ENCODE measurements at regions not wholly inside any gene's neighbourhood (a gene's known extent, or its start where the extent isn't known, plus 50 kb on each side); places are given as distances from the start of the nearest gene placed in this dataset.
"Not testable (repeated sequence)": the region's sequence is repeated elsewhere in the genome, so short reads cannot be mapped to it uniquely, and the experiment has no call there.

DNA sequence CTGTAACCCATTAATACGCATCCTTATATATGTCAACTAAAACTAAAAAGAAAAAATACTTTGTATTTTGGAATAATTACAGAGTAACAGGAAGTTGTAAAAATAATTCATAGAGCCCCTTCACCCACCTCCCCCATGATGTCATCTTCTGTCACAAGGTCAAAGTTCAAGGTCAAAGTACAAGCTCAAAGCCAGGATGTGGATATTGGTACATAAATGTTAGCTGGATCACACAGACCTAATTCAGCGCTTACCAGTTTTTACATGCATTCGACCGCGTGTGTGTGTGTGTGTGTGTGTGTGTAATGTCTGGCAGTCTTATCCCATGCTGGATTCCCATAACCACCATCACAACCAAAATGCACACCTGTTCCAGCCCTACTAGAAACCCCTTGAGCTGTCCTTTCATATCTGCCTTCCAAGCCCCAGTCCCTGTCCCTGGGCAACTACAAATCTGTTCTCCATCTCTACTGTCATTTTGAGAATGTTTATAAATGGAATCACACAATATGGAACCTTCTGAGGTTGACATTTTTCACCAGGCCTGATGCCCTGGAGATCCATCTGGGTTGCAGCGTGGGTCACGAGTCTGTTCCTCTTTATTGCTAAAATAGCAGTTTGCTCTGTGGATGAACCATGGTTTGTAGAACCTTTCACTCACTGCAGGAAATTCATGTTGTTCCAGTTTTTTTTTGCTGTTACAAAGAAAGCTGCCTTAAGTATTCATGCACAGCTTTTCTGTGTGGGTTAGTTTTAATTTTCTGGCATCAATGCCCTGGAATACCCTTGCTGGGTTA lies 153.6 kb upstream of the PITRM1 start:
- no peak for DNase-seq

DNA sequence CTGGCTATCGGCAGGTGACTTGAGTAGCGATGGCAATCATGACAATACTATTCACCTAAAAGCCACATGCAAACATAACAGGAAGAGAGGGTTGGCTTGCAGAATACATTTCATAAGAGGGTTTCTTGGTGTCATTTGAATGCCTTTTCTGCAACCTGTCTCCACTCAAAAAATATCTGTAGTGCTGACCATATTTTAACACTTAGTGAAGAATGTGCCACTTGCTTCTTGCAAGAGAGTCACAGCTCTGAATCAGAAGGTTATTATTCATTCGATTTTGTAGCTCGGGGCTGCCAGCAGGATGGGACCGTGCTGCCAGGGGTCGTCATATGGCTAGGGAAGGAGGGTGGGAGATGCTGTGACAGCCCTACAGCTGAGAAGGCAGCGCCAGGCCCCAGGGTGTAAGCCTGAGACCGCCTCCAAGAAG lies 152.0 kb upstream of the PITRM1 start:
- no peak for DNase-seq

DNA sequence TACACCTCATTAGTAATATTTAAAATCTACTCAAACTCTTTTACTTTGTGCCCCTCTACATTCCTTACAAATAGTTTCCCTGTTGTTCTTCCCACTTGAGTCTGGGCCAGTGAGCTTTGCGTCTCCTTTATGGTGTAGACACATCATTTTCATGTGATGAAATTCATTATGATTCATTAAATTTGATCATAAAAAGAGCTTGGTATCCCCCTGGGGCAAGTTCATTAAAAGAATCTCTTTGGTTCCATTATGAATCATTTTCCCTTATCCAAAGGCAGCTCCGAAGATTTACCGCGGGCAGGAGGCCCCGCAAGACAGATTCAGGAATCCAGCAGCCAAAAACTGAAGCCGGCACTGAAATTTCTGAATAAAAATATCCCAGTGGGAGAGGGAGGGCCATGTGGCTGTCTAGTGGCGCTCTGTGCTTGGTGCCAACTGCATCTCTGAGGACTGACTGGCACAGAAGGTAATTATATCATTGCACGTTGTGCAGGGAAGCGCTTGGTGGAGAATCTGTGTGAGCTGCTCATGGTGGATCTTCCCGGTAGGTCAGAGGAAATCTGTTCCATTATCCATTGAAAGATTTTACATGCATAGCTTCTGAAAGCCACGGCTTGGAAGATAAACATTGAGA lies 151.4 kb upstream of the PITRM1 start:
- DNase-seq, result no peak

DNA sequence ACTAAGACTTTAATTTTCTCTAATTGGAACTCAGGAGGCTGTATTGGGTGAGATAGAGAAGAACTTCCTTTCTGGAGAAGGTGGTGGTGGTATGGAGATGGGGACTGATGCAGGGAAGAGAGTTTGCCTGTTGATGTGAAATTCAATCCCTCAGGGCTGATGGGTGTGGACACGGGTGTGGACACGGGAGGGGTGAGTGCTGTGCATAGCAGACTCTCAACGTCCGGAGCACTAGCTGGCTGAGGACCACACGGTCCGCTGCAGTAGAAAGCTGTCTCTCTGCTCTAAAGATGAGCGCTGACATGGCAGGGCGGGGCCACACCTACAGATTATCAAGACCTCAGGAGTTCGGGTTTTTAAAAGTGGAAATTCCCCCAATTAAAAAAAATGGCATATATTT lies 148.5 kb upstream of the PITRM1 start:
- no peak for DNase-seq

DNA sequence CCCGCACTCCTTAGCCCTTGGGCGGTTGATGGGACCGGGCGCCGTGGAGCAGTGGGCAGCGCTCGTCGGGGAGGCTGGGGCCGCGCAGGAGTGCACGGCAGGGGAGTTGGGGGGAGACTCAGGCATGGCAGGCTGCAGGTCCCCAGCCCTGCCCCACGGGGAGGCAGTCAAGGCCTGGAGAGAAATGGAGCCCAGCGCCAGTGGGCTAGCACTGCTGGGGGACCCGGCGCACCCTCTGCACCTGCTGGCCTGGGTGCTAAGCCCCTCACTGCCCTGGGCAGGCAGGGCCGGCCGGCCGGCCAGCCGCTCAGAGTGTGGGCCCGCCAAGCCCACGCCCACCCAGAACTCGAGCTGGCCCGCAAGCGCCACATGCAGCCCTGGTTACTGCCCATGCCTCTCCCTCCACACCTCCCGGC lies 147.2 kb upstream of the PITRM1 start:
- DNase-seq, result no peak

DNA sequence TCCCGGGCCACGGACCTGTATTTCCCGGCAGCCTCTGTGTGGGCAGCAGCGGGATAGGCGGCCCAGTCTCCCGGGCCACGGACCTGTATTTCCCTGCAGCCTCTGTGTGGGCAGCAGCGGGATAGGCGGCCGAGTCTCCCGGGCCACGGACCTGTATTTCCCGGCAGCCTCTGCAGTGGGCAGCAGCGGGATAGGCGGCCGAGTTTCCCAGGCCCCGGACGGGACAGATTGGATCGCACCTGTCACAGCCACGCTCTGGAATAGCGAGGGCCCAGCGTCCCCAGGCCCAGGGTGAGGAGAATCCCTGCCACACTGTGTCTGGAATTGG lies 145.9 kb upstream of the PITRM1 start:
- DNase-seq, result not testable (repeated sequence)

DNA sequence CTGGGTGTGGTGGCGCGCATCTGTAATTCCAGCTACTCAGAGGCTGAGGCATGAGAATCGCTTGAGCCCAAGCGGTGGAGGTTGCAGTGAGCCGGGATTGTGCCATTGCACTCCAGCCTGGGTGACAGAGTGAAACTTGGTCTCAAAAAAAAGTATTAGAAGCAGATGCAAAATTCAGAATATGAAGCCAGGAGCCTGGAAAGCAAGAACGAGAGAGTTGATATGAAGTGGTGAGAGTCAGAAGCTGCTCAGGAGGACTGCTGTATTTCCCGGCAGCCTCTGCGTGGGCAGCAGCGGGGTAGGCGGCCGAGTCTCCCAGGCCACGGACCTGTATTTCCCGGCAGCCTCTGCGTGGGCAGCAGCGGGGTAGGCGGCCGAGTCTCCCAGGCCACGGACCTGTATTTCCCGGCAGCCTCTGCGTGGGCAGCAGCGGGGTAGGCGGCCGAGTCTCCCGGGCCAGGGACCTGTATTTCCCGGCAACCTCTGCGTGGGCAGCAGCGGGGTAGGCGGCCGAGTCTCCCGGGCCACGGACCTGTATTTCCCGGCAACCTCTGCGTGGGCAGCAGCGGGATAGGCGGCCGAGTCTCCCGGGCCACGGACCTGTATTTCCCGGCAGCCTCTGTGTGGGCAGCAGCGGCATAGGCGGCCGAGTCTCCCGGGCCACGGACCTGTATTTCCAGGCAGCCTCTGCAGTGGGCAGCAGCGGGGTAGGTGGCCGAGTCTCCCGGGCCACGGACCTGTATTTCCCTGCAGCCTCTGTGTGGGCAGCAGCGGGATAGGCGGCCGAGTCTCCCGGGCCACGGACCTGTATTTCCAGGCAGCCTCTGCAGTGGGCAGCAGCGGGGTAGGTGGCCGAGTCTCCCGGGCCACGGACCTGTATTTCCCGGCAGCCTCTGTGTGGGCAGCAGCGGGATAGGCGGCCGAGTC lies 145.2 kb upstream of the PITRM1 start:
- DNase-seq, result not testable (repeated sequence)

DNA sequence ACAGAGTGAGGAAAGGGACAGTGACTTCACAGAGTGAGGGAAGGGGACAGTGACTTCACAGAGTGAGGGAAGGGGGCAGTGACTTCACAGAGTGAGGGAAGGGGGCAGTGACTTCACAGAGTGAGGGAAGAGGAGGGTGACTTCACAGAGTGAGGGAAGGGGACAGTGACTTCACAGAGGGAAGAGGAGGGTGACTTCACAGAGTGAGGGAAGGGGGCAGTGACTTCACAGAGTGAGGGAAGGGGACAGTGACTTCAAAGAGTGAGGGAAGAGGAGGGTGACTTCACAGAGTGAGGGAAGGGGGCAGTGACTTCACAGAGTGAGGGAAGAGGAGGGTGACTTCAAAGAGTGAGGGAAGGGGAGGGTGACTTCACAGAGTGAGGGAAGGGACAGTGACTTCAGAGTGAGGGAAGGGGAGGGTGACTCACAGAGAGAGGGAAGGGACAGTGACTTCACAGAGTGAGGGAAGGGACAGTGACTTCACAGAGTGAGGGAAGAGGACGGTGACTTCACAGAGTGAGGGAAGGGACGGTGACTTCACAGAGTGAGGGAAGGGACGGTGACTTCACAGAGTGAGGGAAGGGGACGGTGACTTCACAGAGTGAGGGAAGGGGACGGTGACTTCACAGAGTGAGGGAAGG lies 142.0 kb upstream of the PITRM1 start:
- not testable (repeated sequence) for DNase-seq

DNA sequence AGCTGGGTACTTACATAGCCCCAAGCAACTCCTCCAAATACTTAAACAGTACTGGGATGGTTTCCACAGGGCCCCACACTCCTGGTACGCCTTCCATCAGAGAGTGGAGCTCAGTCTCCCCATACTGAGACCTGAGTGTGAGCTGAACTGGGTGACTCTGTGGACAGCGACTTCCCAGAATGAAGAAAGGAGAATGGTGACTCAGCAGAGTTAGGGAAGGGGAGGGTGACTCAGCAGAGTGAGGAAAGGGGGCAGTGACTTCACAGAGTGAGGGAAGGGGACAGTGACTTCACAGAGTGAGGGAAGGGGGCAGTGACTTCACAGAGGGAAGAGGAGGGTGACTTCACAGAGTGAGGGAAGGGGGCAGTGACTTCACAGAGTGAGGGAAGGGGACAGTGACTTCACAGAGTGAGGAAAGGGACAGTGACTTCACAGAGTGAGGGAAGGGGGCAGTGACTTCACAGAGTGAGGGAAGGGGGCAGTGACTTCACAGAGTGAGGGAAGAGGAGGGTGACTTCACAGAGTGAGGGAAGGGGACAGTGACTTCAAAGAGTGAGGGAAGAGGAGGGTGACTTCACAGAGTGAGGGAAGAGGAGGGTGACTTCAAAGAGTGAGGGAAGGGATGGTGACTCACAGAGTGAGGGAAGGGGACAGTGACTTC lies 141.3 kb upstream of the PITRM1 start:
- DNase-seq, result not testable (repeated sequence)

DNA sequence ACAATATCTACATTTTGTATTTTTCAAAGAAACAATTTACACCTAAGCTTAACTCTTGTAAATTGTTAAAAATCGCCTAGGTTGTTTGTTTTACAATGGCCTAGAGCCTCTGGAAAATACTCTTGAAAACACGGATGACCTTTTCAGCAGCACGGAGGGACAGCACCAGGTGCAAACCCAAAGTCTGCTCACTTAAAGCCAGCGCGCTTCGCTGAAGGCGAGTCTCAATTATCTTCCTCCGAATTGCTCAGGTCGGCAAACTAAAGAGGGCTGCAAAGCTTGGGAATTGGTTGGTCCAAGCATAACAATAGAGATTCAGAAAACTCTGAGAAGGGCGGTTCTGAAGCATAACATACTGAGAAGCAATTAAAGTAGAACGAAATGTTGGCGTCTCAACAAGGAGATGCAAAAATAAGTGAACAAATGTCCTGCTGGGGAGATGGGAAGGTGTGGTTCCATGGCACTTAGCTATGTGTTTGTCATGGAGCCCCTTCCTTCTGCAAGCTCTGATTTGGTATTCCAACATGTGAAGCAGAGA lies 139.9 kb upstream of the PITRM1 start:
- DNase-seq, result no peak

DNA sequence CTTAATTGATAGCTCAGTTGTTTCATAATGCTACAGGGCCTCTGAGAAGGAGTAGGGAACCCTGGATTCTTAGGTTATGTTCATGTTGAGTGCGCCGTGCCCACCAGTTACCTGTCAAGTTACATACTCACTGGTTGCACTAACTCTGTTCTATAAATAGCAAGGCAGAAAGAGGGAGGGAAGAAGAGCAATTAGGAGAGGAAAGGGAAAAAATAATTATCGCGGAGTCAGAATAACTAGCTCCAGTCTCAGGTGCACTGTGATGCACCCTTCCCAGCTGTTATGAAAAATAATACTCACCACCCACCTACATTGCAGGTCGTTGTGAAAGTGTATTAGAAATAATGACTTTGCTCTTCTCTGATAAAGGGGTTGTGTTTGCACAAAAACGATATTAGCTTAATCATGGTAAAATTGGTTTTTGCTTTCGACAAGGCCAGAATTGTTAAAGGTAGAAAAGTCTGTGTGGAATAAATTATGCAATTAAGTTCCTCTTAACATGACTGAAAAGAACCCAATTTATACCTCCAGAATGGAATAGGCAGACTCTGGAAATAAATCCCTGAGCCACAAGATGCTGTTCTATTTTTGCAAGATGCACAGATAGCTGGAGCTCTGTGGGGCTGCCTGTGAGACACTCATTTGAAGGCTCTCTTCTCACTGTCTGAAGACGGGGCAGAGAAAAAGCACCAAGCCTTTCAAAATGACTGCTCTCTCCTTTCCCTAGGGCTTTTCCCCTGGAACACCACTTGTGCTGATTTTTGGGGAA lies 137.6 kb upstream of the PITRM1 start:
- no peak for DNase-seq

DNA sequence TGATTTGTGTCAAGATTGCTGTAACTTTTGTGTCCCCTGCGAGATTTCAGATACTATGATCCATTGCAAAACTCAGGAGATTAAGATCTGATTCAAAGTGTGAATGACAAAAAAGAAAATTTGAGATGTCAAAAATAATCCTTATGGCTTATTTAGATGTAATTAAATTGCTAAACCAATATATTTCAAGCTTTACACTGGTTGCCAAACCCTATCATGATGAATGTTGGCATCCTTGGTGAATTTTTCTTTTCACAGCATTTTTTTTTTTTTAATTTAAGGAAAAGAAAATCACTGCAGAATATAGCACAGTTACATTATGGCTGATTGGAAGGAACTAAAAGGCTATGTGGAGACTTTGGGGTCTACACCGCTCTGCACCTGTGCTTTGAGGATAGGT lies 133.5 kb upstream of the PITRM1 start:
- DNase-seq, result no peak

DNA sequence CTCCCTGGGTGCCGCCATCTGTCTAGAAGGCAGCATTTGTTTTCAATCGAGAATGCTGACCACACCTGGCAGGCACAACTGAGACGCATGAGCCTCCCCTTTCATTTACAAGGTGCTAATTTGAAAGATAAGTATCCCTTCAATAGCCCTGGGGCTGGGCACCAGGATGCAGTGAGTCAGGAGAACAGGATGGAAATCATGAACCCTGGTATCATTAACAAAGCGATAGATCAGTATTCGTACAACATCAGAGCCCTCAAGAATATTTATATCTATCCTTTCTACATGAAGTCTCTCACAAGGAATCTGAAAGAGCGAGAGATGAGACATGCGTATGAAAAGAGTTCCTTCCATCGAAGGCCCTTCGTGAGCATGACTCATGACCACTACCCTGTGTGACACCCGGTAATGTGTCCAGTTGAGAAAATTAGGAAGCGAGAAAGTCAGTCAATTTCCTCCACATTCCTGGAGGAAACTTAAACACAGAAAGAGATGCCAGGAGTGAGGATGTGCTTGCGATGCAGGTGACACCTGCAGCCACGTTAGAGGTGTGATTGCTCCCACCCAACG lies 123.1 kb upstream of the PITRM1 start:
- peak; percentile 25 for DNase-seq

DNA sequence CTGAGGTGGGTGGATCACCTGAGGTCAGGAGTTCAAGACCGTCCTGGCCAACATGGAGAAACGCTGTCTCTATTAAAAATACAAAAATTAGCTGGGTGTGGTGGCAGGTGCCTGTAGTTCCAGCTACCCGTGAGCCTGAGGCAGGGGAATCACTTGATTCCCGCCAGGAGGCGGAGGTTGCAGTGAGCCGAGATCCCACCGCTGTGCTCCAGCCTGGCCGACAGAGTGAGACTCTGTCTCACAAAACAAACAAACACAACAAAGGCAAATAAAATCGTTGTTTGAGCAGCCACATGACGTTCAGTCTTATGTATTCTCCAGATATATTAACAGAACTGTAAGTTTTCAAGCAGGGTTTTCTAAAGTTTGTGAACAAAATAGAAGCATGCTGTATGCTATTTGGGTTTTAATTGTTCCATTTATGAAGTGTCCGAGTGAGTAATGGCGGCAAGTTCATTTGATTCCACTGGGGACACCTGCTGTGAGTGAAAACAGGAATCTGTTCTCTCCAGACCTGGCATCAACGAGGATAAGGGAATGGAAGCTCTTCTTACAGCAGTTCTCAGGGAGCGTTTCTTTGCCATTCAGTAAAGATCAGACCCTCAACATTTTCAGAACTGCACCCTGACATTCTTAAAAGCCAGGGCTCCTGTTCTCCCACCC lies 122.5 kb upstream of the PITRM1 start:
- peak; percentile 79 for DNase-seq

DNA sequence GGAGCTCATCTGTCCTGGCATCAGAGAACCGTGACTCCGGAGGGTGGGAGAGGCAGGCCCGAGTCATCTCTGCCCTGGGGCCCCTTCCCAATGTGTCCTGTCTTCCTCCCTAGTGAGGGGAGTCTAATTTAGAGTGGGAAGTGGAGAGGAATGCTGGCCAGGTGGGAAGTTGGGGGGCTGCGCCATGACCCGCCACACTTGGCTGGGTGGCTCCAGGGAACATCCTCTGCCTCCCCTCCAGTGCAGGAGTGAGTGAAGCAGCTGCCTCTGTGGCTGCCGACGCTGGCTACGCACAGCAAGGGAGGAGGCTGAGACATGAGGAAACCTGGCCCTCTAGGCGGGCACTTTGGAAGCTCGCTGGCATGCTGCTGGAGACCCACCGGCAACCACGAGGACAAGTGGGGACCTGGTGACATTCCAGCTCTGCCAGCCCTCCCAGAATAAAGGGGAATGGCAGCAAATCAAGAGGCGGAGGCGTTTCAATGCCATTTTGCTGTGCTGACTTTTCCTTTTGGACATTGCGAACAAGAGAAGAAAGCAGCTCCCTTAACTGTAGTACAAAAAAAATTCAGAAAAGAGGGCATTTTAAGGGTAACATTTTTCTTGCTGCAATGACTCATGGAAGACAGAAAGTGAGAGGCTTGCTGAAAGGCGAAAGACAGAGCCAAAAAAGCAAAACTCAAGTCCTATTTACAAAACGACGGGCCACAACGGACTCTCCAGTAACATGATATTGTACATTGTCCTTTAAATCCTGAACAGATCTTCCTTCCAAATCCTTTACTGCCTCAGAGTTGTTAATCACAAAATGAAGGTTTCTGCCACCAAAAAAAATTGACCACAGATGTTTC lies 121.2 kb upstream of the PITRM1 start:
- no peak for DNase-seq

DNA sequence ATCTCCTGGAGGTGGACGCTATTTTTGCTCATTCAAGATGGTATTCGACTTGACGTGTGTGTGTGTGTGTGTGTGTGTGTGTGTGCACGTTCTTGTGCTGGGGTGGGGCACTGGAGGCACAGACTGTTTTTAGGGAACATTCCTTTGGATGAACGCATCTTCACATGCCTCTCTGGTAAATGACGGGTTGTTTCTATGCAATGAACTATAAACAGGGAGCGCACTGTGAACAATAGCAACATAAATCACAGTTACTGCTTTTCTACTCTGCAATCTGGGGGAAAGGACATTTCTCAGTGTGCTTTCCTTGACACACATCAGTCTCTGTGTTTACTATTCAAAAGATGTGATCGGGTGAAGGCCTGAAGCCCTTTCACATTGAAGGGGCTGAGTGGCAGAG lies 120.1 kb upstream of the PITRM1 start:
- DNase-seq, result no peak

DNA sequence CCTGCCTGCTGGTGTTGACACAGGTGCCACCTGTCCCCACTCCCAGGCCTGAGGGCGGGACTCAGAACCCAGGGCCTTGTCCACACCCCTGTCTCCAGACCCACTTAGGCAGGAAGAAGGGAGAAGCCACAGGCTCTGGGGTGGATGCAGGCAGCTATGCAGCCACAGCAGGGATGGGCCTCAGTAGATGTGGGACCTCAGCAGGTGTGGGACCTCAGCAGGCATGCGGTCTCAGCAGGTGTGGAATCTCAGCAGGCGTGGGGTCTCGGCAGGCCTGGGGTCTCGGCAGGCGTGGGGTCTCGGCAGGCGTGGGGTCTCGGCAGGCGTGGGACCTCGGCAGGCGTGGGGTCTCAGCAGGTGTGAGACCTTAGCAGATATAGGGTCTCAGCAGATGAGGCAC lies 118.0 kb upstream of the PITRM1 start:
- DNase-seq, result no peak

DNA sequence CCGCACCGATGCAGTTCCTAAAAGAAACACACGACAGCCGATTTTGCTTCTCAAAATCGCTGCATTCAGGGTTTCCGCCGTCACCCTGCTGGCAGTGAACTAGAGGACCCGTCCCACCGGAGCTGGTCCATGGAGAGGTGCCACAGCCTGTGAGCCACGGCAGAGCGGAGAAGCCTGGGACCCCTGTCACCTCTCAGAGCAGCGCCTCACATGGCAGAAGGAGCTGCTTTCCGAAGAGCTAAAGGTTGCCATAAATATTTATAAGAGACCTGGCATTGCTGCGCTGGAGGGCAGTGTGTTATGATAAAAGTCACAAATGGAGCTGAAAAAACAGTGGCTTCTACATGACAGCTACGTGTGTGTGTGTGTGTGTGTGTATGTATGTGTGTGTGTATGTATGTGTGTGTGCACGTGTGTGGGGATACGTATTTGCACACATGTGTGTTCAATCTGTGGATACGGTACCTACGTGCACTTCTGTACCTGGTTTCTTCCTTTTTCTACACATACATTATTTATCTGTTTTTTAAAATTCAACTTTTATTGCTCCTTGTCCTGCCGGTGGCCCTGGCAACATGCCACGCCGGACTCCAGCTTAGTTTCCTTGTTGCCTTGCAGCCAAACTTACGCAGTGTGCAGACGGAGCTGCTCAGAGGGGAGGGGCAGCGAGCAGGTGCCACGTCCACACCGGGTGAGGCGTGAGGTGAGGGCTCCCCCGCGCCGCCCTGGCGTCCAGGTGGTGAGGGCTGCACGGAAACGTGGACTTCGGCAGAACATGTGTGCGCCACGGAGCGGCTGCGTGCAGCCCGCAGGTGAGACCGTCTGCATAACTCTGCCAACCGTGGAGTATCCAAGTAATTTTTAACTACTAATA lies 115.2 kb upstream of the PITRM1 start:
- peak; percentile 37 for DNase-seq

DNA sequence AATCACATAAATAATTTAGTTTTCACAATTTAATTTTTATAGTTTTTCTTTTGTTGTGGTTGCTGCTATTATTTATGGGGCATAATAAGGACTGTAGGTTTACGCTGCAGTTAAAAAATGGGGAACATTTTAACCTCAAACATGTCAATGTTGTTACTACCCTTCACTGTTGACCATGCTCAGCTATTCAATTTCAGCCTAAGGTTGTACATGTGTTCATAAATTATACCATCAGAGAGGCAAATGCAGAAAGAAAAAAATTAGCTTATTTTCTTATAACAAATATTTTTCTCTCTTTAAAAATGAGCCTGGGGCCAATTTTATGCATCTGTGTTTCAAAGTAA lies 110.1 kb upstream of the PITRM1 start:
- DNase-seq, result no peak
